Skin epidermis (tissue), 12 donors: ENCODE measurements at regions not wholly inside any gene's neighbourhood (a gene's known extent, or its start where the extent isn't known, plus 50 kb on each side); places are given as distances from the start of the nearest gene placed in this dataset.

ENCODE experiments used
- H3K27ac ChIP-seq, 21 experiments: fragments of 200-600 bp; sonication (generic) in 11 of 21; one replicate each; pipeline ENCODE4 v1.5.0; 2020; ENCODE audit warnings: mild to moderate bottlenecking in 3 of 21, inconsistent platforms in 2 of 21, moderate library complexity in 2 of 21
- H3K4me3 ChIP-seq, 7 experiments: fragments of 200-600 bp; sonication (generic) in 2 of 7; one replicate each; pipeline ENCODE4 v1.5.0; 2020; ENCODE audit warnings: inconsistent platforms in 2 of 7, mild to moderate bottlenecking in 2 of 7, moderate library complexity in 1 of 7

- no peak overlapping the region for H3K4me3 ChIP-seq
- no peak overlapping the region for H3K27ac ChIP-seq
These were observed 221.0 kb upstream of the IER5L start for GRCh38 chr9:129398961-129399633.

GRCh38 chr9:129398101-129398960, 220.3 kb upstream of the IER5L start:
- Histone ChIP-seq H3K4me3 (no peak overlapping the region), H3K27ac (no peak overlapping the region)

GRCh38 chr9:129397335-129397734, 219.3 kb upstream of the IER5L start:
- no peak overlapping the region for H3K4me3 ChIP-seq
- H3K27ac ChIP-seq, result no peak overlapping the region

GRCh38 chr9:129396365-129396708, 218.3 kb upstream of the IER5L start:
- H3K4me3 ChIP-seq, result no peak overlapping the region

GRCh38 chr9:129395633-129396364, 217.7 kb upstream of the IER5L start:
- H3K4me3 ChIP-seq, result no peak overlapping the region
- no peak overlapping the region for H3K27ac ChIP-seq

More at GRCh38 chr9:129396365-129396708, 218.3 kb upstream of the IER5L start:
- H3K27ac ChIP-seq, result no peak overlapping the region

GRCh38 chr9:129394886-129395279, 216.8 kb upstream of the IER5L start:
- H3K4me3 ChIP-seq, result no peak overlapping the region
- no peak overlapping the region for H3K27ac ChIP-seq

GRCh38 chr9:129394061-129394885, 216.2 kb upstream of the IER5L start:
- Histone ChIP-seq H3K4me3 (no peak overlapping the region), H3K27ac (no peak overlapping the region)

- no peak overlapping the region for H3K4me3 ChIP-seq
- no peak overlapping the region for H3K27ac ChIP-seq
These were observed 215.0 kb upstream of the IER5L start for GRCh38 chr9:129393064-129393463.

GRCh38 chr9:129392093-129392541, 214.1 kb upstream of the IER5L start:
- Histone ChIP-seq H3K4me3 (no peak overlapping the region), H3K27ac (no peak overlapping the region)

- Histone ChIP-seq H3K4me3 (no peak overlapping the region), H3K27ac (no peak overlapping the region)
These were observed 213.2 kb upstream of the IER5L start for GRCh38 chr9:129391221-129391661.

GRCh38 chr9:129390541-129390940, 212.5 kb upstream of the IER5L start:
- no peak overlapping the region for H3K4me3 ChIP-seq
- H3K27ac ChIP-seq, result no peak overlapping the region

GRCh38 chr9:129387822-129388221, 209.8 kb upstream of the IER5L start:
- Histone ChIP-seq H3K27ac (no peak overlapping the region), H3K4me3 (no peak overlapping the region)

GRCh38 chr9:129386812-129387177, 208.7 kb upstream of the IER5L start:
- H3K27ac ChIP-seq, result no peak overlapping the region
- no peak overlapping the region for H3K4me3 ChIP-seq

- Histone ChIP-seq H3K27ac (peak overlapping the region in 3 of 21 experiments; percentile 7 to 24 (median 21)), H3K4me3 (no peak overlapping the region)
These were observed 207.3 kb upstream of the IER5L start for GRCh38 chr9:129385211-129385934.

GRCh38 chr9:129384491-129385210, 206.6 kb upstream of the IER5L start:
- H3K27ac ChIP-seq, result peak overlapping the region in 16 of 21 experiments; percentile 7 to 99 (median 97)

GRCh38 chr9:129383561-129384490, 205.8 kb upstream of the IER5L start:
- Histone ChIP-seq H3K4me3 (peak overlapping the region; percentile 39 to 58 (median 51)), H3K27ac (peak overlapping the region; percentile 79 to 99 (median 97))

More at GRCh38 chr9:129384491-129385210, 206.6 kb upstream of the IER5L start:
- H3K4me3 ChIP-seq, result peak overlapping the region in 1 of 7 experiments; percentile 58

GRCh38 chr9:129383019-129383560, 205.0 kb upstream of the IER5L start:
- peak overlapping the region; percentile 79 to 99 (median 97) for H3K27ac ChIP-seq
- H3K4me3 ChIP-seq, result peak overlapping the region; percentile 39 to 58 (median 51)
